ENCODE measurements at regions not wholly inside any gene's neighbourhood (a gene's known extent, or its start where the extent isn't known, plus 50 kb on each side); places are given as distances from the start of the nearest gene placed in this dataset.

DNA sequence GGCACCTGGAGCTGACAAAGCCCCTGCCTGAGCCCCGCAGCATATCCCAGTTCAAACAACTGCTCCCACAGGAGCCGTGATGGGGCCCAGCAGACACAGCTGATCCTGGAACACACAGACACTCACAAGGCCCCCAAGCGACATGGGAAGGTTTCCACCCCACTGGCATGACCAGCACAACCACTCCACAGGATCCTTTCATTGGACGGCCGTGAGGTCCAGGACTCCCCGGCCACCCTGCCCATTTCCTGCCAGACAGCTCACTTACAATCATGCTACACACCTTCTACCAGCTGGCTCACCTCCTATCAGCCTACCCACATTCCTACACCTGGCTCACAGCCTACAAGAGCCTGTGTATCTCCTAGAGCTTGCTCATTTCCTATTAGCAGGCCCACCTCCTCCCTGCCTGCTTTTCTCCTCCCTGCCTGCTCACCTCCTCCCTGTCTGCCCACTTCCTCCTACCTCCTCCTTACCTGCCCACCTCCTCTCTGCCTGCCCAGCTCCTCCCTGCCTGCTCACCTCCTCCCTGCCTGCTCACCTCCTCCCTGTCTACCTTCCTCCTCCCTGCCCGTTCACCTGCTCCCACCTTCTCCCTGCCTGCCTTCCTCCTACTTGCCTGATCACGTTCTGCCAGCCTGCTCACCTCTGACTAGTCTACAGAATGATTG is 73.9 kb downstream of the MATN1 start:
- no peak for TF ChIP-seq JUND (IDR thresholded peaks at IDR 0.05; ENCODE audit: low read depth)
- DNase-seq (ENCODE audit: low read depth in 1 of 2, low spot score in 1 of 2): no peak

DNA sequence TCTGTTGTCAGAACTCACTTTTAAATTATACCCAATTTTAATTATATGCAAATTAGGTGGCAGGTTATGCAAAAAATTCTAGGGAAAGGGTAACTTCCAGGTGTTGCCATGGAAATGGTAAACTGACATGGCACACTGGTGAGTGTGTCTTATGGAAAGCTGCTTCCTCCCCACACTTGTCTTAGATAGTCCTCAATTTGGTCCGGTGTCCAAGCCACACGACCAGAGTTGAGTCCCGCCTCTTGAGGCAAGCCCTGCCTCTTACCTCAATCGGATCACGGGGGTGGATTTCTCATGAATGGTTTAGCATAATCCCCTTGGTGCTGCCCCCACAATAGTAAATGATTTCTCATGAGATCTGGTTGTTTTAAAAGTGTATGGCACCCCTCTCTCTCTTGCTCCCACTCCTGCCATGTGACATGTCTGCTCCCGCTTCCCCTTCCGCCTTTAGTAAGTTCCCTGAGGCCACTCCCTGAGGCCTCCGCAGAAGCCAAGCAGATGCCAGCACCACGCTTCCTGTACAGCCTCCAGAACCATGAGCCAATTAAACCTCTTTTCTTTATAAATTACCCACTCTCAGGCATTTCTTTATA is 74.9 kb downstream of the MATN1 start:
- in situ Hi-C loops (cut with HindIII; ENCODE audit: low pct_unique_long_range_greater_than_20kb, low sequenced_read_pairs): no loop called here
- no peak for TF ChIP-seq JUND (IDR thresholded peaks at IDR 0.05; ENCODE audit: low read depth)
- DNase-seq (ENCODE audit: low read depth in 1 of 2, low spot score in 1 of 2): no peak

More for the DNA sequence above, 73.9 kb downstream of the MATN1 start:
- in situ Hi-C loops (cut with HindIII; ENCODE audit: low pct_unique_long_range_greater_than_20kb, low sequenced_read_pairs): no loop called here

DNA sequence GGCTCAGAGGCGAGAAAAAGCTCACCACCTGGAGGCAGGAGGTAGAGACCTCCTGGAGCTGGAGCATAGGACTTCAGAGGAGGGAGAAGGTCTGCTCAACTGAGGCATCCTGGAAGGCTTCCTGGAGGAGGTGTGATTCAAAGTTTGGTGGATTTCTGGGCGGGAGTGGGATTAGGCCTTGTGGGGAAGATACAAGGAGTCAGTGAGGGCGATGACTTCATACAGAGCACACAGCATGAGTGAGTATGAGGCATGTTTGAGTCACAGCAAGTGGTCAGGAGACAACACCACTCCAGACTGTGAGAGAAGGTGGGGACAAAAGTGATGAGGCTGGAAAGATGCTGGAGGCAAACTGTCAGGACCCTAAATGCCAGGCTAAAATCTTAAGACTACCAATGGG is 77.6 kb downstream of the MATN1 start:
- DNase-seq (ENCODE audit: low read depth in 1 of 2, low spot score in 1 of 2): no peak
- no peak for TF ChIP-seq JUND (IDR thresholded peaks at IDR 0.05; ENCODE audit: low read depth)
- in situ Hi-C loops (cut with HindIII; ENCODE audit: low pct_unique_long_range_greater_than_20kb, low sequenced_read_pairs): no loop called here

DNA sequence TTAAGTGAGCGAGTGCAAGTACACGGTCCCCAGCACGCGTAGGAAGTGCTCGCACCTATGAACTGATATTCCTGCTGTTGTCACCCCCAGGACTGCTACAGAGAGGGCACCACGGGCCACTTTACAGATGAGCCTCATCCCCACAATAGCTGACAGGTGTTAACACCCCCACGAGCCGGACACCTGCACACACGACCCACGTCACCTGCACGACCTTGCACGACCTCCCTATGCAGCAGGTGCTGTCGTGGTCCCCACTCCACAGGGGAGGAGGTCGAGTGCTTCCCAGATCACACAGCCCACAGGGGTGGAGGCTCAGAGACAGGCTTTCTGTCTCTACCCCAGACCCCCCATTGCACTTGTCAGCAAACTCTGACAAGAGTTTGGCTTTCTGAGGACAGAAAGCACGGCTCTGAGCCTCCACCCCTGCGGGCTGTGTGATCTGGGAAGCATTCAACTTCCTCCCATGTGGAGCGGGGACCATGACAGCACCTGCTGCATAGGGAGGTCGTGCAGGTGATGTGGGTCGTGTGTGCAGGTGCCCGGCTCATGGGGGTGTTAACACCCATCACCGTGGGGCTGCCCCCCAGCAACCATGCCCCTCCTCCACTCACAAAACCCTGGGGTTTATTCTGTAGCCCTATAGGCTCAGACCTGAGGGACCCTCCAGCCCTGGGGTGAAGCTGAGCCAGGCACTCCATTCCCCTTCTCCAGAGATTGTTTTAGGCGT is 80.8 kb downstream of the MATN1 start:
- no peak for DNase-seq (ENCODE audit: low read depth in 1 of 2, low spot score in 1 of 2)
- in situ Hi-C loops (cut with HindIII; ENCODE audit: low pct_unique_long_range_greater_than_20kb, low sequenced_read_pairs): no loop called here
- TF ChIP-seq JUND (IDR thresholded peaks at IDR 0.05; ENCODE audit: low read depth): no peak

DNA sequence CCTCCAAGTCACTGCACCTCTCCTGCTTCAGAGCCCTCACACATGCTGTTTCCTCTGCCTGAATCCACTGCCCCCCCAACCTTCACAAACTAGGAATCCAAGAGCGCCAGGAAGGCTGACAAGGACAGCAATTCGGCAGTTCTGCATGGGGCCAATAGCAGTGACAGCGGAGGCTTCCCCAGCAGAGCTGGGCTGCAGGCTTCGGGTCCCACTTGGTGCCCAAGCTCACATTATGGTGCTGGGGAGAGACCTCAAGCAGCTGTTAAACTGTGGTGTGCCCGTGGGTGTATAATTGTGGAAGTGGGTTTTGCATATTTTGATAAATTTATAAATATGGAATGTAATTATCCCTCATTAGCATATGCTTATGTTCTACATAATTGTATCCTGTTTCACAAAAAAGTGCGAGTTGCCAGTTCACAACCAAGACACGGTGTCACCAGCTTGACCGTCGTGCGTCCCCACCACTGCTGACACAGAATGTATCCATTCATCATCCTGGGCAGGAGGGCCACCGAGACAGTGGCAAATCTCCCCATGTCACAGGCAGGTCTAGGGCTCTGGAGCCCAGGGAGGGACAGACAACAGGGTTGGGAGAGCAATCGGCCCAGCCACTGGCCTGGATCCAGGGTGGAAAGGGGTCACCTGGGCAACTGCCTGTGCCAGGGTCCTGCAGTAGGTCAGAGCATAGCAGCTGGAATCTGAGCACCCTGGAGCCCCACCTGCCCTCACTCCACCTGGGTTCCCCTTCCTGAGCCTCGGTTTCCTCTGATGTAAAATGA is 81.6 kb downstream of the MATN1 start:
- in situ Hi-C loops (cut with HindIII; ENCODE audit: low pct_unique_long_range_greater_than_20kb, low sequenced_read_pairs): no loop called here
- no peak for DNase-seq (ENCODE audit: low read depth in 1 of 2, low spot score in 1 of 2)
- no peak for TF ChIP-seq JUND (IDR thresholded peaks at IDR 0.05; ENCODE audit: low read depth)

DNA sequence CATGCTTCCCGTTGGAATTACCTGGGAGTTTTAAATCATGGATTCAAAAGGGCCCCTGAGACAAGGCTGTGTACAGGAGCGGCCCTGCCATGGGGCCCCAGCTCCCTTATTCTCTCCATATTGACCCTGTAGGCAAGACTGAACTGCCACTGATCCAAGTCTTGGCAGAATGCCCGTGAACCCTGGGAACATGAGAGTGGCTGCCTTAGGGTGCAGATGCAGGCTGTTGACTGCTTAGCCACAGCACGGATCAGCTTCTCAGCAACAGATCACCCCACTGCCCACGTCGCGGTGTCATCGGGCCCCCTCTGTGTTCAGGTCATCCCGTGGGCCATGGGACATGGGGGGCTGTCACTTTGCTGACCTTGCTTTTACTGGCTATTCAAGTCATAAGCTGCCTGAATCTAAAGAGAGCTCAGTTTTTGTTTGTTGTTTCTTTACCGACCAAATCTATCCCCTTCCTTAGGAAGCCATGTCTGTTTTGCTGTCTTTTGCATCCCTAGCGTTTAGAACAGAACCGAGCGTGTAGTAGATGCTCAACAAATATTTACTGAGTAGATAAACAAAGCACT is 83.4 kb downstream of the MATN1 start:
- DNase-seq (ENCODE audit: low read depth in 1 of 2, low spot score in 1 of 2): no peak
- no peak for TF ChIP-seq JUND (IDR thresholded peaks at IDR 0.05; ENCODE audit: low read depth)
- in situ Hi-C loops (cut with HindIII; ENCODE audit: low pct_unique_long_range_greater_than_20kb, low sequenced_read_pairs): no loop called here

DNA sequence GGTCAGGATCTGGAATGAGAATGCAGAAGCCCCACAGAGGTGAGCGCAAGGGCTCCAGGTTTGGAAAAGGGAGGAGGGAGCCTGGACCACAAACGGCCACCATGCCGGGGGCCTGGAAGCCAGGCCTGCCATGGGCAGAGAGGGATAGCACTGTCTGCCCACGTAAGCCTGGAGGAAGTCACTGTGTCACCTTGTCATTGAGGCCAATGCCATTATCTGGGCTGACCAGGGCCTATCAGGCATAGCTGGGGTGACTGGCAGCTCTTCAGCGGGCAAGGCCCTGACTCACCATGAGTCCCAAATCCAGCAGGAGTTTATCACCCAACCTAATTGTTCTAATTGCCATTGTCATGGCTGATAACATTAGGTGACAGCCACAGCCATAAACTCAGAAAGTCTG is 84.6 kb downstream of the MATN1 start:
- in situ Hi-C loops (cut with HindIII; ENCODE audit: low pct_unique_long_range_greater_than_20kb, low sequenced_read_pairs): no loop called here
- no peak for TF ChIP-seq JUND (IDR thresholded peaks at IDR 0.05; ENCODE audit: low read depth)
- no peak for DNase-seq (ENCODE audit: low read depth in 1 of 2, low spot score in 1 of 2)

DNA sequence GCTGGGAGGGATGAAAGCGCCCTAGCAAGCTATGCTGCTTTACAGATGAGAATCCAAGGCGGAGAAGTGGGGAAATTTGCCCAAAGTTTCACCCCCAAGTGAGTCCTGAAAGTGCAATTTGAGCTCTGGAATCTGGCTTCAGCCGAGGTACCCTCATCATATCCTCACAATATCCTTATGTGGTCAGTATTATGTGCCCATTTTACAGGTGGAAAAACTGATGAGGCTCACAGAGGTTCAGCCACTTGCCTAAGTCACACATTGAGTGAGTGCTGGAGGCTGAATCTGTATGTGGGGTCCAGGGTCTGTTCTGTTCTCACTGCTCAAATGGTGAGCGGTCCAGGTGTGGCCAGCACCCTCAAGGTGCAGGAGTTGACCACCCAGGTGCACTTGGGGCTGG is 85.3 kb downstream of the MATN1 start:
- in situ Hi-C loops (cut with HindIII; ENCODE audit: low pct_unique_long_range_greater_than_20kb, low sequenced_read_pairs): no loop called here
- DNase-seq (ENCODE audit: low read depth in 1 of 2, low spot score in 1 of 2): no peak
- no peak for TF ChIP-seq JUND (IDR thresholded peaks at IDR 0.05; ENCODE audit: low read depth)

DNA sequence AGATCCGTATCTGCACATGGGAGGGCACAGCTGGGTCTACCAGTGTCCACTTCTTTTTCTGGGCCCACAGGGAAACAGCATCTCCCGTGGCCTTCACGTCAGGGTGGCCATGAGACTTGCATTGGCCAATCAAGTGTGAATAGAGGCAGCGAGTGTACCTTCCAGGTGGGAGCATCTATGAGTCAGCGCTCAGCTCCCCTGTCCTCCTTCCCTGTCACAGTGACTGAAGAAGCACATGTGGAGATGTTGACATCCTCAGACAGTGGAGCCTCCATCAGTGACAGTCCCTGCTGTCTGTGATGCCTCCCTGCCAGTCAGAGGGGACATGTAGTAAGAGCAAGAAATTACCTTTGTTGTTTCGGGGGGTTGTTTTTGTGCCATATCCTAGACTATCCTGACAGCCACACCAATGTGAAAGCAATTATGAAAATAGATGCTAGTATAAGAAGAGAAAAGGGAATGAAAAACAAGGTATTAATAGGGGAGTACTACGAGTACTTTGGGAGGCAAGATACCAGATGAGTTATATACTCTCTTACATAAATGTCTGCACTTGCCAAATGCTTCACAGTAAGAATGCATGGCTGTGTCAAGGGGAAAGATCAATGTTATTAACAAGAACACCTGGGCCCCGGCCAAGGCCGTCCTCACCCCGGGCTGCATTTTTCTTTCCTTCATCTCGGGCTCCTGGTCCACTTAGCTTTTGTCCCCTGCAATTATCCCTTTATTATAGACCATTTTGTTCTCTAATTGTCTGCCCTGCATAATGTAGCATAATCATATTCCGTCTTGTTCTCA is 86.0 kb downstream of the MATN1 start:
- no peak for DNase-seq (ENCODE audit: low read depth in 1 of 2, low spot score in 1 of 2)
- in situ Hi-C loops (cut with HindIII; ENCODE audit: low pct_unique_long_range_greater_than_20kb, low sequenced_read_pairs): no loop called here
- no peak for TF ChIP-seq JUND (IDR thresholded peaks at IDR 0.05; ENCODE audit: low read depth)

DNA sequence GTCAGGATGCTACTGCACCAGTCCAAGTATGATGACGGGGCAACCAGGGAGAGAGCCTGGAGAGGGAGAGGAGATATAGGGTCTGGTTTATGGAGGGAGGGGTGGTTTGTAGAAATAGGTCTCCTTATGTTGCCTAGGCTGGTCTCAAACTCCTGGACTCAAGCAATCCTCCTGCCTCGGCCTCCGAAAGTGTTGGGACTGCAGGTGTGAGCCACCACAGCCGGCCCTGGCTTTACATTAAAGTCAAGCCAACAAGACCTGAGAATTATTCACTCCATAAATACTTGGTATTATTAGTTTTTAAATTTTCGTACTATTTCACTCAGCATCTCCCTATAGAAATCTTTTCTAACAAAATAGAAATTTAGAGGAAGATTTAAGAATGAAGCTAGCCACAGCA is 86.8 kb downstream of the MATN1 start:
- no peak for TF ChIP-seq JUND (IDR thresholded peaks at IDR 0.05; ENCODE audit: low read depth)
- in situ Hi-C loops (cut with HindIII; ENCODE audit: low pct_unique_long_range_greater_than_20kb, low sequenced_read_pairs): no loop called here
- DNase-seq (ENCODE audit: low read depth in 1 of 2, low spot score in 1 of 2): no peak

DNA sequence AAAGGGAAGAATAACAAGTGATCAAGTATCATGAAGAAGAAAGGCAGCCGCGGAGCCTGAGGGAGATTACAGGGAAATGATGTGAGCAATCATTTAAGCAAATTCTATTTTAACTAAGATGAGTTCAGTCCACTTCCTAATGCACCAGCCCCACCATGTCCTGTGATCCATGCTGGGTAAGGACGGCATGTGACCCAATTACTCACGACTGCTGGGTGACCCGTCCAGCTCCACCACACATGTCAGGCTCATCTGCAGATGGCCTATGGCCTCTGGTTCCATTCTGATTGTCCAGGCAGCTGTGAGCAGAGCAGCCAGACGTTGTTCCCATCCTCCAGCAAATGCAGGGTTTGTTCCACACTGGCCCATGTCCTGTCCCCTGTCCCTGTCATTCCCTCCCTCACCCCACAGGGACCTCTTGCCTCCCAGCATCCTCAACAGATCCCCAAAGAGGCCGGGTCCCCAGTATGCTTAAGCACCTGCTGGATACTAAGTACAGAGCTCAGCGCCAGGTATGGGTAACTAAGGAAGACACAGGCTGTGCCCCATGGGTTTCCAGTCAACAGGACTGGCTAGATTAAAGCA is 87.9 kb downstream of the MATN1 start:
- TF ChIP-seq JUND (IDR thresholded peaks at IDR 0.05; ENCODE audit: low read depth): no peak
- in situ Hi-C loops (cut with HindIII; ENCODE audit: low pct_unique_long_range_greater_than_20kb, low sequenced_read_pairs): no loop called here
- no peak for DNase-seq (ENCODE audit: low read depth in 1 of 2, low spot score in 1 of 2)

Data from T47D (cell line).